Ascending aorta (tissue), 2 donors: ENCODE measurements at regions not wholly inside any gene's neighbourhood (a gene's known extent, or its start where the extent isn't known, plus 50 kb on each side); places are given as distances from the start of the nearest gene placed in this dataset.
"Not testable (repeated sequence)": the region's sequence is repeated elsewhere in the genome, so short reads cannot be mapped to it uniquely, and the experiment has no call there.

ENCODE experiments used
- DNase-seq, 2 donors: peaks; one replicate each; pipeline ENCODE4 v3.0.0-alpha.2; 2019; ENCODE audit warnings: low spot score in 2 of 2
- H3K27ac ChIP-seq, 2 donors: fragments of 200-600 bp; sonication (generic); one replicate each; pipeline ENCODE4 v1.5.1; 2016 to 2017; ENCODE audit warnings: mild to moderate bottlenecking in 1 of 2
- H3K27me3 ChIP-seq: fragments of 200-600 bp; sonication (generic); one replicate; pipeline ENCODE4 v1.5.1; 2017
- H3K36me3 ChIP-seq, 2 donors: fragments of 200-600 bp; sonication (generic); one replicate each; pipeline ENCODE4 v1.5.1; 2016
- H3K4me1 ChIP-seq, 2 donors: fragments of 200-600 bp; sonication (generic); one replicate each; pipeline ENCODE4 v1.5.1; 2016 to 2017; ENCODE audit warnings: mild to moderate bottlenecking in 1 of 2
- H3K4me3 ChIP-seq, 2 donors: fragments of 200-600 bp; sonication (generic); one replicate each; pipeline ENCODE4 v1.5.1; 2016 to 2017; ENCODE audit warnings: mild to moderate bottlenecking in 1 of 2
- H3K9me3 ChIP-seq, 2 donors: fragments of 200-600 bp; sonication (generic); one replicate each; pipeline ENCODE4 v1.5.1; 2016
- intact Hi-C: fragments of 100-400 bp; cut with DNase I; formaldehyde crosslinking; loops from one replicate; pipeline ENCODE4 v1.15.1; 2023

GRCh38 chr2:87456477-87457128 is 291.3 kb upstream of the PLGLB2 start:
- H3K36me3 ChIP-seq, DNase-seq, H3K9me3 ChIP-seq, intact Hi-C loops, H3K27me3 ChIP-seq: not testable (repeated sequence)
- Histone ChIP-seq H3K27ac (peak overlapping the region; percentile 78 to 87), H3K4me3 (peak overlapping the region; percentile 37 to 61), H3K4me1 (peaks cover 0 to 11% of the 10 kb centered on the region in 2 donors)

GRCh38 chr2:87457129-87457499 is 290.8 kb upstream of the PLGLB2 start:
- H3K27ac ChIP-seq: peak overlapping the region; percentile 59 to 62
- H3K4me1 ChIP-seq, H3K9me3 ChIP-seq, H3K27me3 ChIP-seq, DNase-seq, intact Hi-C loops, H3K36me3 ChIP-seq, H3K4me3 ChIP-seq: not testable (repeated sequence)

GRCh38 chr2:87458938-87459337 is 288.9 kb upstream of the PLGLB2 start:
- DNase-seq, H3K27me3 ChIP-seq, intact Hi-C loops, H3K4me1 ChIP-seq, H3K27ac ChIP-seq, H3K9me3 ChIP-seq, H3K4me3 ChIP-seq, H3K36me3 ChIP-seq: not testable (repeated sequence)

GRCh38 chr2:87460104-87460503 is 287.8 kb upstream of the PLGLB2 start:
- H3K27me3 ChIP-seq, H3K36me3 ChIP-seq, DNase-seq, H3K4me3 ChIP-seq, H3K27ac ChIP-seq, H3K4me1 ChIP-seq, intact Hi-C loops, H3K9me3 ChIP-seq: not testable (repeated sequence)

GRCh38 chr2:87460662-87461061 is 287.2 kb upstream of the PLGLB2 start:
- intact Hi-C loops, DNase-seq, H3K27ac ChIP-seq, H3K4me1 ChIP-seq, H3K36me3 ChIP-seq, H3K4me3 ChIP-seq, H3K27me3 ChIP-seq, H3K9me3 ChIP-seq: not testable (repeated sequence)

- DNase-seq, H3K9me3 ChIP-seq, H3K27ac ChIP-seq, H3K36me3 ChIP-seq, intact Hi-C loops, H3K4me1 ChIP-seq, H3K4me3 ChIP-seq, H3K27me3 ChIP-seq: not testable (repeated sequence)
Observed at GRCh38 chr2:87461671-87462070, 286.2 kb upstream of the PLGLB2 start.

GRCh38 chr2:87464219-87464618 is 283.7 kb upstream of the PLGLB2 start:
- H3K27ac ChIP-seq, H3K4me3 ChIP-seq, H3K27me3 ChIP-seq, intact Hi-C loops, DNase-seq, H3K36me3 ChIP-seq, H3K4me1 ChIP-seq, H3K9me3 ChIP-seq: not testable (repeated sequence)

- H3K27ac ChIP-seq, DNase-seq, intact Hi-C loops, H3K9me3 ChIP-seq, H3K36me3 ChIP-seq, H3K4me3 ChIP-seq, H3K27me3 ChIP-seq, H3K4me1 ChIP-seq: not testable (repeated sequence)
Observed at GRCh38 chr2:87465730-87466129, 282.2 kb upstream of the PLGLB2 start.

- H3K36me3 ChIP-seq, H3K9me3 ChIP-seq, H3K27ac ChIP-seq, H3K4me3 ChIP-seq, DNase-seq, H3K27me3 ChIP-seq, intact Hi-C loops, H3K4me1 ChIP-seq: not testable (repeated sequence)
Observed at GRCh38 chr2:87466591-87467120, 281.2 kb upstream of the PLGLB2 start.

GRCh38 chr2:87468429-87468981 is 279.4 kb upstream of the PLGLB2 start:
- H3K4me1 ChIP-seq, H3K27me3 ChIP-seq, H3K4me3 ChIP-seq, H3K27ac ChIP-seq, DNase-seq, H3K9me3 ChIP-seq, H3K36me3 ChIP-seq, intact Hi-C loops: not testable (repeated sequence)

GRCh38 chr2:87469180-87470151 is 278.4 kb upstream of the PLGLB2 start:
- H3K27me3 ChIP-seq, H3K4me1 ChIP-seq, H3K4me3 ChIP-seq, DNase-seq, H3K9me3 ChIP-seq, intact Hi-C loops, H3K36me3 ChIP-seq: not testable (repeated sequence)
- peak overlapping the region in 1 of 2 donors; percentile 45 for H3K27ac ChIP-seq

- intact Hi-C loops, H3K9me3 ChIP-seq, H3K4me1 ChIP-seq, DNase-seq, H3K4me3 ChIP-seq, H3K27me3 ChIP-seq, H3K27ac ChIP-seq, H3K36me3 ChIP-seq: not testable (repeated sequence)
Observed at GRCh38 chr2:87470381-87471380, 277.2 kb upstream of the PLGLB2 start.
